ENCODE measurements at regions not wholly inside any gene's neighbourhood (a gene's known extent, or its start where the extent isn't known, plus 50 kb on each side); places are given as distances from the start of the nearest gene placed in this dataset.

DNA sequence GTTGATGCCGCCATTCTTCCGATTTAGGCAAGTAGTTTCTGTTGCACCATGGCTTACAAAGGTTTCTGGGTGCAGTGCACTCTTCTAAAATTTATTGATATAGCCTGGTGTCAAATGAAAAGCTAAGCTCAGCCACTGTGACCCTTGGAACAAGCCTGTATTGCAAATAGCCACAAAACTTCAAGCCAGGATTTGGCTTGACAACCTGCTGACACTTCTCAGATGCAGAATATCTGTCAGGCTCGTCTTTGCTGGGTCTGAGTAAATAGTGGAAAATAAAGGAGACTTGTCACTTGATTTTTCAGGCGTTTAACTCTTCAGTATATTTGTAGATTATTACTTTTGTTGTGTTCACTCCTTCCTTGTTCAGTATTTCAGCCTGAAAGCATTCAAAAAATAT lies 871.8 kb downstream of the OTOL1 start:
- no peak for ATAC-seq
- DNase-seq (ENCODE audit: low read depth in 1 of 2, low spot score in 1 of 2): no peak
- no peak overlapping the region for H3K27ac ChIP-seq
- POLR2A ChIA-PET: no interaction called here
- FAIRE-seq: no peak
- 58% methylated on average over 4 of the region's 4 CpGs for WGBS (ENCODE audit: missing lambda C conversion rate)
- CTCF ChIA-PET: interaction anchor here (0.8 kb wide), 1 partner anchor 21 kb away, joined by 3 read pairs; no protein-coding TSS in a partner anchor
- no peak overlapping the region for H3K4me2 ChIP-seq
- no peaks in the 10 kb centered on the region for H3K9me3 ChIP-seq
- TF ChIP-seq PHF8 (IDR thresholded peaks at IDR 0.05; ENCODE audit: borderline replicate concordance, low read depth) (no peak), BCL3 (IDR thresholded peaks at IDR 0.05) (no peak), ESRRA (IDR thresholded peaks at IDR 0.05; ENCODE audit: borderline replicate concordance, low read length) (no peak), CHD2 (IDR thresholded peaks at IDR 0.05; ENCODE audit: low read length, partially characterized antibody) (no peak), EP300 (IDR thresholded peaks at IDR 0.05) (no peak), JUNB (IDR thresholded peaks at IDR 0.05) (no peak), CBX8 (IDR thresholded peaks at IDR 0.05) (no peak), ZNF302 (CRISPR knock-in tag; IDR thresholded peaks at IDR 0.05) (no peak), KDM5A (IDR thresholded peaks at IDR 0.05) (no peak), RAD21 (conservative IDR thresholded peaks at IDR 0.05 in 1 of 2, IDR thresholded peaks at IDR 0.05 in 1 of 2) (no peak), HEYL (CRISPR knock-in tag; IDR thresholded peaks at IDR 0.05) (no peak), ZSCAN20 (CRISPR knock-in tag; IDR thresholded peaks at IDR 0.05) (no peak), EHF (CRISPR knock-in tag; IDR thresholded peaks at IDR 0.05) (no peak), HOXB13 (CRISPR knock-in tag; IDR thresholded peaks at IDR 0.05; ENCODE audit: low read depth) (no peak), MAZ (IDR thresholded peaks at IDR 0.05; ENCODE audit: borderline replicate concordance, low read depth, low read length) (no peak), FOSL2 (IDR thresholded peaks at IDR 0.05) (no peak), FOSL2 (CRISPR knock-in tag; IDR thresholded peaks at IDR 0.05) (no peak)
- TF ChIP-seq, protein P1, sequence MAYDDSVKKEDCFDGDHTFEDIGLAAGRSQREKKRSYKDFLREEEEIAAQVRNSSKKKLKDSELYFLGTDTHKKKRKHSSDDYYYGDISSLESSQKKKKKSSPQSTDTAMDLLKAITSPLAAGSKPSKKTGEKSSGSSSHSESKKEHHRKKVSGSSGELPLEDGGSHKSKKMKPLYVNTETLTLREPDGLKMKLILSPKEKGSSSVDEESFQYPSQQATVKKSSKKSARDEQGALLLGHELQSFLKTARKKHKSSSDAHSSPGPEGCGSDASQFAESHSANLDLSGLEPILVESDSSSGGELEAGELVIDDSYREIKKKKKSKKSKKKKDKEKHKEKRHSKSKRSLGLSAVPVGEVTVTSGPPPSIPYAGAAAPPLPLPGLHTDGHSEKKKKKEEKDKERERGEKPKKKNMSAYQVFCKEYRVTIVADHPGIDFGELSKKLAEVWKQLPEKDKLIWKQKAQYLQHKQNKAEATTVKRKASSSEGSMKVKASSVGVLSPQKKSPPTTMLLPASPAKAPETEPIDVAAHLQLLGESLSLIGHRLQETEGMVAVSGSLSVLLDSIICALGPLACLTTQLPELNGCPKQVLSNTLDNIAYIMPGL (CRISPR knock-in tag; IDR thresholded peaks at IDR 0.05; ENCODE audit: borderline replicate concordance): no peak
- no peak overlapping the region for H3K4me3 ChIP-seq
- no peaks in the 10 kb centered on the region for H3K4me1 ChIP-seq

GRCh38 chr3:162369306-162369705 lies 872.7 kb downstream of the OTOL1 start:
- no peak for TF ChIP-seq NPAS2 (CRISPR knock-in tag; IDR thresholded peaks at IDR 0.05; ENCODE audit: borderline replicate concordance)
- ChIA-PET CTCF (interaction anchor here (0.8 kb wide), 1 partner anchor 20 kb away, joined by 3 read pairs; no protein-coding TSS in a partner anchor), POLR2A (no interaction called here)
- FAIRE-seq (no peak), DNase-seq (ENCODE audit: low read depth in 1 of 2, low spot score in 1 of 2) (no peak), ATAC-seq (no peak)
- H3K9me3 ChIP-seq: no peaks in the 10 kb centered on the region
- H3K27ac ChIP-seq: no peak overlapping the region
- H3K4me1 ChIP-seq: no peaks in the 10 kb centered on the region
- no peak overlapping the region for H3K4me3 ChIP-seq
- 51% methylated on average over 1 of the region's 1 CpG for WGBS (ENCODE audit: missing lambda C conversion rate)
- no peak overlapping the region for H3K4me2 ChIP-seq

DNA sequence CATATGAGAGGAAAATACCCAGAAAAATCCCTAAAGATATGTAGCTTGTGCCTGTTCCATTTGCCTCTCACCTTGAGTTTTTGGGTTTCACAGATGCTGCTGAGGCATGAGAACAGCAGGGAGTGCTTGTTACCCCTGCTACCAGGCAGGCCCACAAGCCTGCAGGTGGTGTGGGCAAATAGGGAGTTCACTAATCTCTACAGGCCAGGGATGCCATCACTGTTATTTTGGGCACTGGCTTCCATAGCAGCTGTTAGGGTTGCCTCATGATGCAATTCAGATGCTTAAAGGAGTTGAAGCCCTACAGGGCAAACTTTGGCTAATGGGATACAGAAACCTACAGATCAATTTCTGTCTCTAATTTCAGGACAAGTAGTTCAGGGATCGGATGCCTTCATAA lies 873.5 kb downstream of the OTOL1 start:
- DNase-seq (ENCODE audit: low read depth in 1 of 2, low spot score in 1 of 2): no peak
- 100% methylated on average over 1 of the region's 1 CpG for WGBS (ENCODE audit: missing lambda C conversion rate)
- Histone ChIP-seq H3K4me2 (no peak overlapping the region), H3K9me3 (no peaks in the 10 kb centered on the region), H3K27ac (no peak overlapping the region), H3K4me3 (no peak overlapping the region), H3K4me1 (no peaks in the 10 kb centered on the region)
- ATAC-seq: no peak
- ChIA-PET CTCF (no interaction called here), POLR2A (no interaction called here)
- no peak for FAIRE-seq
- TF ChIP-seq REST (IDR thresholded peaks at IDR 0.05) (no peak), NPAS2 (CRISPR knock-in tag; IDR thresholded peaks at IDR 0.05; ENCODE audit: borderline replicate concordance) (no peak), PHF8 (IDR thresholded peaks at IDR 0.05; ENCODE audit: borderline replicate concordance, low read depth) (no peak), HEYL (CRISPR knock-in tag; IDR thresholded peaks at IDR 0.05) (no peak), CBX8 (IDR thresholded peaks at IDR 0.05) (no peak), PBX3 (IDR thresholded peaks at IDR 0.05) (no peak), E2F6 (IDR thresholded peaks at IDR 0.05; ENCODE audit: borderline replicate concordance, low read depth) (no peak), ZFP36 (IDR thresholded peaks at IDR 0.05; ENCODE audit: borderline replicate concordance, partially characterized antibody) (no peak), EHMT2 (IDR thresholded peaks at IDR 0.05; ENCODE audit: low read depth) (no peak)
- TF ChIP-seq, protein P1 (CRISPR knock-in tag; IDR thresholded peaks at IDR 0.05; ENCODE audit: borderline replicate concordance): no peak

All from A549 (cell line).